ENCODE measurements at regions not wholly inside any gene's neighbourhood (a gene's known extent, or its start where the extent isn't known, plus 50 kb on each side); places are given as distances from the start of the nearest gene placed in this dataset.

GRCh38 chr13:73244467-73244866 lies 185.7 kb downstream of the KLF5 start:
- intact Hi-C loops (cut with DNase I): no loop called here
- Histone ChIP-seq H3K4me1 (peaks cover 0 to 8% (median 1%) of the 10 kb centered on the region in 4 donors), H3K4me3 (no peak overlapping the region), H3K36me3 (no peaks in the 10 kb centered on the region), H3K27ac (replicated peaks in 1 of 4) (no peak overlapping the region), H3K27me3 (no peaks in the 10 kb centered on the region), H3K9me3 (no peaks in the 10 kb centered on the region)
- 94% methylated on average over 4 of the region's 4 CpGs for WGBS
- no peak for DNase-seq (ENCODE audit: extremely low spot score)
- TF ChIP-seq EP300 (IDR thresholded peaks at IDR 0.05) (no peak), CTCF (IDR thresholded peaks at IDR 0.05) (no peak), POLR2AphosphoS5 (IDR thresholded peaks at IDR 0.05) (no peak), POLR2A (IDR thresholded peaks at IDR 0.05; ENCODE audit: low read depth) (no peak)

GRCh38 chr13:73242515-73243015 lies 183.8 kb downstream of the KLF5 start:
- WGBS: 88% methylated on average over 2 of the region's 2 CpGs
- DNase-seq (ENCODE audit: extremely low spot score): no peak
- Histone ChIP-seq H3K9me3 (peaks cover 0 to 3% (median 0%) of the 10 kb centered on the region in 4 donors), H3K27ac (replicated peaks in 1 of 4) (no peak overlapping the region), H3K4me3 (no peak overlapping the region), H3K27me3 (no peaks in the 10 kb centered on the region), H3K4me1 (no peaks in the 10 kb centered on the region), H3K36me3 (no peaks in the 10 kb centered on the region)
- TF ChIP-seq EP300 (IDR thresholded peaks at IDR 0.05): no peak
- no peak for TF ChIP-seq CTCF (IDR thresholded peaks at IDR 0.05)
- TF ChIP-seq POLR2AphosphoS5 (IDR thresholded peaks at IDR 0.05): no peak
- TF ChIP-seq POLR2A (IDR thresholded peaks at IDR 0.05; ENCODE audit: low read depth): no peak
- intact Hi-C loops (cut with DNase I): no loop called here

GRCh38 chr13:73240193-73240592 lies 181.4 kb downstream of the KLF5 start:
- H3K4me3 ChIP-seq: no peak overlapping the region
- H3K27me3 ChIP-seq: no peaks in the 10 kb centered on the region
- no peaks in the 10 kb centered on the region for H3K36me3 ChIP-seq
- WGBS: 73% methylated on average over 1 of the region's 1 CpG
- no peak for DNase-seq (ENCODE audit: extremely low spot score)
- H3K9me3 ChIP-seq: peaks cover 0 to 3% (median 0%) of the 10 kb centered on the region in 4 donors
- no peak overlapping the region for H3K27ac ChIP-seq (replicated peaks in 1 of 4)
- no peaks in the 10 kb centered on the region for H3K4me1 ChIP-seq
- no peak for TF ChIP-seq CTCF (IDR thresholded peaks at IDR 0.05)
- no peak for TF ChIP-seq EP300 (IDR thresholded peaks at IDR 0.05)
- TF ChIP-seq POLR2AphosphoS5 (IDR thresholded peaks at IDR 0.05): no peak
- TF ChIP-seq POLR2A (IDR thresholded peaks at IDR 0.05; ENCODE audit: low read depth): no peak
- intact Hi-C loops (cut with DNase I): no loop called here

- TF ChIP-seq POLR2AphosphoS5 (IDR thresholded peaks at IDR 0.05): no peak
- TF ChIP-seq EP300 (IDR thresholded peaks at IDR 0.05): no peak
- TF ChIP-seq POLR2A (IDR thresholded peaks at IDR 0.05; ENCODE audit: low read depth): no peak
- TF ChIP-seq CTCF (IDR thresholded peaks at IDR 0.05): no peak
- Histone ChIP-seq H3K27me3 (no peaks in the 10 kb centered on the region), H3K27ac (replicated peaks in 1 of 4) (no peak overlapping the region), H3K9me3 (peaks cover 0 to 3% (median 0%) of the 10 kb centered on the region in 4 donors), H3K4me3 (no peak overlapping the region), H3K4me1 (no peaks in the 10 kb centered on the region), H3K36me3 (no peaks in the 10 kb centered on the region)
- 90% methylated on average over 13 of the region's 13 CpGs for WGBS
- intact Hi-C loops (cut with DNase I): no loop called here
- DNase-seq (ENCODE audit: extremely low spot score): no peak
Observed at GRCh38 chr13:73235385-73235784, 176.6 kb downstream of the KLF5 start.

- intact Hi-C loops (cut with DNase I): no loop called here
- H3K4me3 ChIP-seq: no peak overlapping the region
- no peak overlapping the region for H3K27ac ChIP-seq (replicated peaks in 1 of 4)
- H3K9me3 ChIP-seq: no peaks in the 10 kb centered on the region
- no peak for DNase-seq (ENCODE audit: extremely low spot score)
- H3K27me3 ChIP-seq: no peaks in the 10 kb centered on the region
- 96% methylated on average over 4 of the region's 4 CpGs for WGBS
- no peak for TF ChIP-seq POLR2A (IDR thresholded peaks at IDR 0.05; ENCODE audit: low read depth)
- no peak for TF ChIP-seq POLR2AphosphoS5 (IDR thresholded peaks at IDR 0.05)
- no peak for TF ChIP-seq CTCF (IDR thresholded peaks at IDR 0.05)
- no peaks in the 10 kb centered on the region for H3K36me3 ChIP-seq
- H3K4me1 ChIP-seq: no peaks in the 10 kb centered on the region
Observed at GRCh38 chr13:73231471-73231870, 172.7 kb downstream of the KLF5 start.

Measured in esophagus muscularis mucosa (tissue), 4 donors.